ENCODE measurements at regions not wholly inside any gene's neighbourhood (a gene's known extent, or its start where the extent isn't known, plus 50 kb on each side); places are given as distances from the start of the nearest gene placed in this dataset.

DNA sequence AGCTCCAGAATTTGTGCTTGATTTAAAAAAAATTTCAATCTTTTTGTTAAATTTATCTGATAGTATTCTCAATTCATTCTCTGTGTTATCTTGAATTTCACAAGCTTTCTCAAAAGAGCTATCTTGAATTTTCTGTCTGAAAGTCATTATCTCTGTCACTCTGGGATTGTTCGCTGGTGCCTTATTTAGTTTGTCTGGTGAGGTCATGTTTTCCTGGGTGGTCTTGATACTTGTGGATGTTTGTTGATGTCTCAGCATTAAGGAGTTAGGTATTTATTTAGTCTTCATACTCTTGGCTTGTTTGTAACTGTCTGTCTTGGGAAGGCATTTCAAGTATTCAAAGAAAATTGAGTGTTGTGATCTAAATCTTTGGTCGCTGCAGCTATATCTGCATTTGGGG, 106.3 kb downstream of the TNFSF13B start:
- TF ChIP-seq POLR2A (IDR thresholded peaks at IDR 0.05; ENCODE audit: borderline replicate concordance, extremely low read depth, insufficient read depth, insufficient read length) (no peak), EZH2 (IDR thresholded peaks at IDR 0.05) (no peak), RAD21 (IDR thresholded peaks at IDR 0.05; ENCODE audit: low read depth) (no peak), ZNF274 (IDR thresholded peaks at IDR 0.05; ENCODE audit: low read depth, low read length) (no peak), EGR1 (IDR thresholded peaks at IDR 0.05; ENCODE audit: low read depth) (no peak), EZH2phosphoT487 (IDR thresholded peaks at IDR 0.05; ENCODE audit: borderline replicate concordance) (no peak)
- TF ChIP-seq, protein P1, sequence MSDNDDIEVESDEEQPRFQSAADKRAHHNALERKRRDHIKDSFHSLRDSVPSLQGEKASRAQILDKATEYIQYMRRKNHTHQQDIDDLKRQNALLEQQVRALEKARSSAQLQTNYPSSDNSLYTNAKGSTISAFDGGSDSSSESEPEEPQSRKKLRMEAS (IDR thresholded peaks at IDR 0.05) = no peak
- TF ChIP-seq, protein P2, sequence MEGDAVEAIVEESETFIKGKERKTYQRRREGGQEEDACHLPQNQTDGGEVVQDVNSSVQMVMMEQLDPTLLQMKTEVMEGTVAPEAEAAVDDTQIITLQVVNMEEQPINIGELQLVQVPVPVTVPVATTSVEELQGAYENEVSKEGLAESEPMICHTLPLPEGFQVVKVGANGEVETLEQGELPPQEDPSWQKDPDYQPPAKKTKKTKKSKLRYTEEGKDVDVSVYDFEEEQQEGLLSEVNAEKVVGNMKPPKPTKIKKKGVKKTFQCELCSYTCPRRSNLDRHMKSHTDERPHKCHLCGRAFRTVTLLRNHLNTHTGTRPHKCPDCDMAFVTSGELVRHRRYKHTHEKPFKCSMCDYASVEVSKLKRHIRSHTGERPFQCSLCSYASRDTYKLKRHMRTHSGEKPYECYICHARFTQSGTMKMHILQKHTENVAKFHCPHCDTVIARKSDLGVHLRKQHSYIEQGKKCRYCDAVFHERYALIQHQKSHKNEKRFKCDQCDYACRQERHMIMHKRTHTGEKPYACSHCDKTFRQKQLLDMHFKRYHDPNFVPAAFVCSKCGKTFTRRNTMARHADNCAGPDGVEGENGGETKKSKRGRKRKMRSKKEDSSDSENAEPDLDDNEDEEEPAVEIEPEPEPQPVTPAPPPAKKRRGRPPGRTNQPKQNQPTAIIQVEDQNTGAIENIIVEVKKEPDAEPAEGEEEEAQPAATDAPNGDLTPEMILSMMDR (IDR thresholded peaks at IDR 0.05 in 2 of 3, conservative IDR thresholded peaks at IDR 0.05 in 1 of 3; ENCODE audit: borderline replicate concordance in 1 of 3, insufficient read depth in 1 of 3, low read depth in 2 of 3, low read length in 2 of 3) = no peak

Data from HCT116 (cell line).